ENCODE measurements at regions not wholly inside any gene's neighbourhood (a gene's known extent, or its start where the extent isn't known, plus 50 kb on each side); places are given as distances from the start of the nearest gene placed in this dataset.
A peak's percentile ranks its signal among the peaks of the same experiment; 100 is the strongest.

DNA sequence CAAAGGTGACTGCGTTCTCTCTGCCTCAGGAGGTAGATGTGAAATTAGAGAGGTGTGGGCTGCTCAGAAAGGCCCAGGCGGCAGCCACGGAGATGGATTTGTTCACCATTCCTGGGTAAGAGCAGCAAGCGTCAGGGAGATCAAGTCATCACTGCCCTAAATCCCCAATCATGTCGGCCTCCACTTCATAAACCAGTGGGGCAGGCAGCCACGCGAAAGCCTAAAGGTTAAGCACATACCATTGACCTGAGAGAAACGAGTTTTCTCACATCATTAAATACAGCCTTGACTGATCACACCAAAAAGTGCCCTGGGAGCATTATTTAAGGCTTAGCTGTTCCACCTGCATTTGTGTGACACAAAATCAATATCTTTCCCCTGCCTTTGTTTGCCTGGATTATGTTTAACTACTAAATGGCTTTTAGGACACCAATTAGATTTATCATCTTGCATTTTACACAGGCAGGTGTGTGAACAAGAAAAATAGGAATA lies 50.7 kb upstream of the FOXB1 start:
- DNase-seq: no peak

DNA sequence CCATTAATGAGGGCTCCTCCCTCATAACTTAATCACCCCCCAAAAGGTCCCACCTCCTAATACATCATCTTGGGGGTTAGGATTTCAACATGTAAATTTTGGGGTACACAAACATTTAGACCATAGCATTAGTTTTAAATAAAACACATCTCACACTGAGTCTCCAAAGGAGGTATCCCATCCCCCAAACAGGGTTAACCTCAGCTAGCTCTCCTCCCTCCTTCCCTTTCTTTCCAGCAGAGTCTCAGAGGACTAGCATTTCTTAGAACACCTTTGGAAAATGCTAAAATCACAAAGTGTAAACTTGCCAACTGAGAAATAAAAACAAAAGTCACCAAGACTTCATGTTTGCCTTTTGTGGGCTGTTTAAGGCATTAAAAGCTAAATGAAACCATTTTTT lies 51.2 kb upstream of the FOXB1 start:
- no peak for DNase-seq

DNA sequence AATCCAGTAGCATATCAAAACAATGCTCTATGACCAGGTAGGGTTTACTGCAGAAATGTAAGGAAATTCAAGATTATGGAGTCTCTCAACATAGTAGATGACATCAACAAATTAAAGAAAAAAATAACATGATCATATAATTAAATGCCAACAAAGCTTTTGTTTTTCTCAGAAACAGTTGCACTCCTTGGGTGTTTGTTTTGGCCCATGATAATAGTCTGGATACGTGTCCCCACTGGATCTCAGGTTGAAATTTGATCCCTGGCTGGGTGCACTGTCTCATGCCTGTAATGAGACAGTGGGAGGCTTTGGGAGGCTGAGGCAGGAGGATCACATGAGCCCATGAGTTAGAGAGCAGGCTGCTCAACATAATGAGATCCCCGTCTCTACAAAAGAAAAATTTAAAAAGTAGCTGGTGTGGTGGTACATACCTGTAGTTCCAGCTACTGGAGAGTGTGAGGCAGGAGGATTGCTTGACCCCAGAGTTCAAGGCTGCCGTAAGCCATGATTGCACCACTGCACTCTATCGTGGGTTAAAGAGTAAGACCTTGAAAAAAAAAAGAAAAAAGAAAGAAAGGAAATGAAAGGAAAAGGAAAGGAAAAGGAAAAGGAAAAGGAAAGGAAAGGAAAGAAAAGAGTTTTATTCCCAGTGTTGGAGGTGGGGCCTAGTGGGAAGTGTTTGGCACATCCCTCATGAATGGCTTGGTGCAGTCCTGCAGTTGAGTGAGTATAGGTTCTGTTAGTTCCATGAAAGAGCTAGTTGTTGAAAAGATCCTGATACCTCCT lies 53.3 kb upstream of the FOXB1 start:
- no peak for DNase-seq

DNA sequence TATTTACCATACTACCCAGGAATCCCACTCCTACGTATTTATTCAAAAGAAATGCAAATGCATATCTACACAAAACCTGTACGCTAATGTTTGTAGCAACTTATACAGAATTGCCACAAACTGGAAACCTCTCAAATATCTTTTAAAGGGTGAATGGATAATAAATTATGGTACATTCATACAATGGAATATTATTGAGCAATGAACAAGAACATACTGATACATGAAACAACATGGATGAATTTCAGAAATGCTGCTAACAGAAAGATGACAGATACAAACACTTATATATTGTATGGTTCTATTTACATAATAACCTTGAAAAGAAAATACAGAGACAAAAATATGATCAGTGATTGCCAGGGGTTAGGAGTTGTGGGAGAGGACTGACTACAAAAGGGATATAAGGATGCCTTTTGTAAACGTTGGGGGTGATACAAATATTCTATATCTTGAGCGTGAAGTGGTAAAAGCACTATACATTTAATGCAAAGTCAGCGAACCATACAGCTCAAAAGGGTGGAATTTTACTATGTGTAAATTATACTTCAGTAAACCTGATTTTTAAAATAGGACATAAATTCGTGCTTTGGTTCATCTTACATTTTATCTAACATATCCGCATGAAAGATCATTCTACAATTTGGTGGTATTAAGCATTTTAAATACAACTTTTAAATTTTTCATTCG lies 55.0 kb upstream of the FOXB1 start:
- DNase-seq: no peak

DNA sequence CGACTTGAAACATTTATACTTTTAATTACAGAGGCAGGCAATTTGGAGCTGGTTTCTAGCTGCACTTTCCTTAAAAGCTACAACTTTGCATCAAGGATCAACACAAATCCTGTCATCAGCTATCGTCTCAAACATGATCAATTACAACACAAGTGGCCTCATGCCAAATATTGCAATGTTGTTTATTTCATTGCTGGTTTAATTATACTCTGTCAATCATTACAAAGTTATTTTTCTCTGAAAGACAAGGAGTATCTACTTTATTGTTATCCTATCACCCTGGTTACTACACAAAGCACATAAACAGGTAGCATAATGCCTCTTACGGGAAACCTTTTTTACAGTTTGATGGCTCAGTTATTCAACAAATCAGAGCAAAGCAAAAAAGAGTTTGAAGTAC lies 58.0 kb upstream of the FOXB1 start:
- no peak for DNase-seq

DNA sequence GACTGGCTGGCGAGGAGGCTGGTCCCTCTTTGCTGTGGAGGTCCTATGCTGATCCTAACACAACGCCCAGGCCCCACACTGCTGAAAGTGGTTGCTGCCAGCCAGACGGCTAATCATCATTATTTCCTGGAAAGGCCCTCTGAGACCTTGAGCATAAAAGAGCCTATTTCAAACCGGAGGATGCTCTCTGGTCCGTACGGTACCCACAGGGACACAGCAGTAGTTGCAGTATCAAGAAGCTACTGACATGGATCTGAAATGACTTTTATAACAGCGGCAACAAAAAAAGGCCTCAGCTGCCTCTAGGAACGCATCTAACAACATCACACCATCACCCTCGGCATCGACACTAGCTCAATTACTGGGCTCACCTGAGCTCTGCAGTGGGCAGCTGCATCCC lies 59.1 kb upstream of the FOXB1 start:
- no peak for DNase-seq

DNA sequence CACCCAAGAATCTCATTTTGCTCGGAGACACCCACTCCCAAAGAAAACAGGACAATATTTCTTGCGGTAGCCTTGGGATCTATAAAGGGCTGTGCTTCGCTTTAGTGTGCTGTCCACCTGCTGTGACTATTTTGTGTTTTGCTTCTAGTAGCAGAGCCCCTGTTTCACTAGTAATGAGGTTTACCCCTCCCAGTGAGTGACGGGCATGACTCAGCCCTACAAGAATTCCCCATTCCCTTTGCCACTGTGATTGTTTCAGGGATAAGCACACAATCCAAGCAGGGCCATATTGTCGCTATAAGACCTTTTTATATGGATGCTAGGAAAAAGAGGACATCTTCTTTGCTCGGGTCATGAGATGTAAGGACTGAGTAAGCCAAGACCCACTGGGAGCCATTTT lies 62.5 kb upstream of the FOXB1 start:
- no peak for DNase-seq

DNA sequence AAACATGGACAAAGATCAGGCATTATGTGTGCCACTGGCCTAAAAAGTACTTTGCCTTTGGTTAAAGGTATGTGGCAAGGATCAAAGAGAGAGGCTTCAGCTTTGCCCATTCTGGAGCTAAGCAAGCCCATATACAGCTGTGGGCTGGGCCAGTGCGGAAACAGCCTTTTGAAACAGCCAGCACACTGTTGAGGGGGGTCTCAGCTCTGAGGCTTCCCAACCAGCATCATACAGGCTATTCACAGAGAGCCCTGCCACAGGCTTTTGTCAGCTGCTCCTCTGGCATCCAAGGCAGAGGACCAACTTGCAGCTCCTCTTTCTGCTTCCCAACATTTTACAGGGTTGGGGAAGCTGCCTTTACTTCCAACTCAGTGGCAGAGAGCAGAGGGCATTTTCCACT lies 63.2 kb upstream of the FOXB1 start:
- DNase-seq: no peak

DNA sequence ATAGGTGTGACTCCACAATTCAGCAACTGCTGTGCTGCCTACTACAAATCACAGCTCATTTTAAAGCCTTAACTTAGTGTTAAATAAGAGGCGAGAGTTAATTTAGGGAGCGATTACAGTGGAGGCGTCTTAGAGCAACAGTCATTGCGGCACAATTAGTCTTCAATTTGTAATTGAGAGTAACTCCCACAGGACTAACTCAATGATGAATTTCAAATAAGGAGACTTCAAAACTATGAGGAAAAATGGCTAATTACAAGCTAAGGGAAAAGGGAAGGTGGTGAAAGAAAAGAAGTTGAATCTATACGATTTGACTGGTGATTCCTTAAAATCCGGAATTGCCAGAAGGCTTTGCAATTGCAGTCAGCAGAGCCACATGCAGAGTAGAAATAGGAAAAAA lies 63.7 kb upstream of the FOXB1 start:
- no peak for DNase-seq

DNA sequence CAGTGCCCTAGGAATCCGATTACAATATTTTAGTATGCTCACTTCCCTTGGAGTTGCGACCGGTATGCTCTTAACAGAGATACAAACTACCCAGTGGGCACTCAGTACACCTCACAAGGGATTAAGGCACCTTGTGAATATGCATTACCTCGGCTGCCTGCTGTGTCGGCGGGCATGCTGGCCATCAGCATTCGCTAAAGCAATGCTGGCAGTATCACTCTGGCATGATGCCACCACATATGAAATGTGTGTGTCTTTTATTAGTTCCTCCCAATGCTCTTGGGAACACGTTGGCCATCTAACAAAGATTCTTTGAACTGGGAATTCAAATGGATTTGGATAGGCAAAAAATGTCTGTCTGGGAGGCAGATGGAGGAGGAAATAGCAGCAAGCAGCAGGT lies 67.4 kb upstream of the FOXB1 start:
- DNase-seq: no peak

DNA sequence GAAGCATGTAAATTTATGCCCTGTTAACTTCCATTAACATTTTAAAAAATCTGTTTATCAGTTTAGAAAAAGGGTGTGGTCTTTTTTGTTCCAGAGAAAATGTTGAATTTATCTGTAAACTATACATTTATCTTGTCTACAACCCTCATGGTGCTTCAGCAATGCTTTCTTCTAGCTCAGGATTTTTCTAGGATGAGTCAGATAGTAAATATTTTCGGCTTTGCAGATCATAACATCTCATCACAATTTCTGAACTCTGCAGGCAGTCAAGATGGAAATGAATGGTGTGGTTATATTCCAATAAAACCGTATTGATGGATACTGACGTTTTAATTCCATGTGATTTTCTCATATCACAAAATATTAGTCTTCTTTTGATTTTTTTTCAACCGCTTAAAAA lies 70.5 kb upstream of the FOXB1 start:
- DNase-seq: no peak

DNA sequence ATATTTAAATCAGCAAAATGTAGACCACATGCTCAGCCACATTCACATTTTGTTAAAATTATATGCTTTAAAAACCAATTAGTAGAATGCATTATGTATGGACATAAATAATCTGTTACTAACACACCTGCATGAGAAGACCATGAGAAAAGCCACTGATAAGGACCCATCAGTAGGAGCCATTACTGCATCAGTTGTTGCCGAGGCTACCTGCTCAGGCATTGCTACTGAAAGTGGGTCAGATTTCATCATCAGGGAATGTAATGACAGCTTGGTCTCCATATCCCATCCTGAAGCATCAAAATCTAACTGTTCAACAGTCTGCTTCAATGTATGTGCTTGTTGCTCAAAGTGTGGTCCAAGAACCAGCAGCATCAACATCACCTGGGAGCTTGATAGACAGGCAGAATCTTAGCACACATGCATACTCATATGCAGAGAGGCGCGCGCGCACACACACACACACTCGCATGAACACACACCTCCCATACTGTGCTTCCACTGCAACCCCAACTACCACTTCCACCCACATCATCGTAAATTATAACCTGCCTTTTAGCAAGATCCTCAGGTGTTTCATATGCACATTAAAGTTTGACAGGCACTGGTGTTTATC lies 72.4 kb upstream of the FOXB1 start:
- no peak for DNase-seq

DNA sequence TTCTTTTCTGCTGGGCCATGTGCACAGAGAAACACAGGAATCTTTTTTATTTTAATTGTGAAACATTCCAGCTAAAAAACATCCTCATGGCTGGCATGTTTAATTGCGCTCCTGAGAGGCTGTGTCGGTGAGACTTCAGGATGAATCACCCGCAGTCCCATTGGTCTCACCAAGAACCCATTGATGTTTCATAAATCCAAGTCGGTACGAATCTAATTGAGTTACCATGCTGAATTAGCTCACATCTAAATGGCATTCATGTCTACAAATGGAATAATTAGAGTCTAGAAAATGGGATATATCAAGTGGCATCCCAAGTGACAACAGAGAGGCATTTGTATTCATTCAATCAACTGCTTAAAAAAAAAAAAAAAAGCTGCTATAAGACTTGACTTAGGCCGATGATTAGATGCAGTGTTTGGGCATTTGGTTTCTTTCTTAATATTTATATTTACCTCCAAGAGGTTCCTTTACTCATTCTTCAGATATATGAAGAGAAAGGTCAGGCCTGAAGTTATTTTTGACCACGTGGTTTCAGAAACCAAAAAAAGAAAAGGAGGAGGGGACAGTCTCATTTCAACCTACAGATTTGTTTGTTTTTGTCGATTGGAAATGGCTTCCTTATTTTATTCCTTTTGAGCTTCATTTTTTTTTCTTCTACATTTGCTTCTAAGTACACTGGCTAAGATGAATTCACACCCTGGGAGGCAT lies 79.1 kb upstream of the FOXB1 start:
- no peak for DNase-seq

DNA sequence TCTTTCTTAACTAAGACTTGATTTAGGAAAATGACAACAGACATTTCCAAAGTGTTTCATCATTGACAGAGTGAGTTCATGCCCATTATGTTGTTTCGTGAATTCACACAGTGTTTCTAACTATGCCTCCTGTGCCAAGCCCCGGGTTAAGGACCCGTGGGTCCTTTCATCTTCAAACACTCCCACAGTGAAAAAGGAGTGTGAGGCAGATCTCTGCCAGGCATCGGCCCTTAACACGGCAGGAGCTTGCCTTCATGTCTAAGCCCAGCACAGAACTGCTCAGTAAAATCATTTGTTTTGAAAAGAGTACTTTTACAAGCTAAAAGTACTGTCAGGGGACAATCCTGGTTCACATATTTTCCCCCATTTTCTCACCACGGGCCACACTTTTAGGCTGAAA lies 80.0 kb upstream of the FOXB1 start:
- no peak for DNase-seq

DNA sequence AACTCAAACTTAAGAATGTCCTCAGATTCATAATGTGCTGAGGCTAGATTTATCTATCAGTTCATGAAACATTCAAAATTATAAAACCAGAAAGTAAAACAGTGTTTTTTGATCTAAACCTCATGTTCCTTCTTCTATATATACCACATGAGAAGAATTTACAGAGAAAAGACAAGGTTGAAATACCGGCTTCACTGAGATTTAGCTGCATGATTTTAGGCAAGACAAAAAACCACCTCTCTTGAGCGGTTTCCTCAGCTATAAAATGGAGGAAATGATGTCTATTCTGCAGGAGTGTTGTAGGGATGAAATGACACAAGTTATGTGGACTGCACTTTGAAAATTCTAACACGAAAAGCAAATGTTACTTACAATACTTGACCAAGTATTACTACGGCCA lies 80.6 kb upstream of the FOXB1 start:
- no peak for DNase-seq

DNA sequence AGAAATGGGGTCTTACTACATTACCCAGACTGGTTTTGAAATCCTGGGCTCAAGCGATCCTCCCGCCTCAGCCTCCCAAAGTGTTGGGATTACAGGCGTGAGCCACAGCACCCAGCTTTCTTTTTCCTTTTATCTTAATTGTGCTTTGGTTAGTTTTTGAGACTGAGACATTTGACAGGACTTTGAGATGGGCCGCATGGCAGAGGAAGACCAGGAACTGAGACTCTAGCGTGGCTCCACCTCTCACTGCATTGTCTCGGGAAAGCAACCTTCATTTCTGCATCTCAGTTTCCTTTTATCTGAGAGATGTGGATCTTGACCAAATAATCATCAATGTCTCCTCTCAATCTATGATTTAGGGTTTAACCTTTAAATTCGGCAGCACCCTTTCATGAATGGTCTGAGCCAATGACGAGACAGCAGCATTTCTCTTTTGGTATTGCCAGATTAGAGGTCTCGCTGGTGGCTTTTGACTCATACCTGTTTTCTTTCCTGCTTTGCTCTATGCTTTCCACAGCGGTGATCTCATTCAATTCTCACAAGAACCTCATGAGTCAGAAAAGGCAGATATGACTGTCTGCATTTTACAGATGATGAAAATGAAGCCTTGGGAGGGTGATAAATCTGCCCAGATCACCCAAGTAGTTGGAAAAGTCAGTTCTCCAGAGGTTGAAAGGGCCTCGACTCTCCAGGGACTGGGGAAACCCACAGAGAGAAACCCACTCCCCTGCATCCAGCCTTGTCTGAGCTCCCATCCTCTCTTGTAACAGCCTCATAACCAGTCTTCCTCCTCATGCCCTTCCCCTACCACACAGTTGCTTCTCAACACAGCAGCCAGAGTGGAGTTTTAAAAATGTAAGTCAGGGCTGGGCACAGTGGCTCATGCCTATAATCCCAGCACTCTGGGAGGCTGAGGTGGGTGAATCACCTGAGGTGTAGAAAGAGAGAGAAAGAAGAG lies 84.8 kb upstream of the FOXB1 start:
- DNase-seq: peak in 2 of 56 donors; percentile 3 to 34

DNA sequence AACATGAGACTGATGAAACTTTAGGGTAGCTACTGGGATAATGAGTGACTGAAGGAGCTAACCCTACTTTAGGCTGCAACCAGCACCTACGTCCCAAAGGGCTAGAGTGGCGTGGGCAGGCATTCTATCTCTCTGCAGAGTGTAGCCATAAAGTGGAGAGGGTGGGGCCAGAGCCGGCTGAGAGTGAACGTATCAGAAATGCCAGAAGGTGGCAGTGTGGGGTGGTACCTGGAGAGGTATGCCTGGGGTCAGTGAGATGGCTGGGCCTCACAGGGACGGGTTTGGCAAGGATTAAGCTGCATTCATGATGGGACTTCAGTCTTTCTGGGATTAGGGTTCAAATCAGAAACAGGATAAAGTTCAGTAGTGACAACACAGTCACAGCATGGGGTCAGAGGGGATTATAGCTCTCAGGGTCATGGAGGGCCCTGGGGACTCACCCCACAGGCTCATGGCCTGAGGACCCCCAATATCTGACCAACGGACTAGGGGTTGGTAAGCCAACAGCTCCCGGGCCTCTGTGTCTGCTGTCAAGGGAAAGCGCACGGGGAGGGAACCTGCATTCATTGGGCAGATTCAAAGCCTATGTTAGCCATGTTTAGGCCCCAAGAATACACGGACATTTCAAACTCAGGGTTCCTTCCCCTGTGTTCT lies 86.5 kb upstream of the FOXB1 start:
- peak in 17 of 56 donors; percentile 1 to 39 (median 6) for DNase-seq

DNA sequence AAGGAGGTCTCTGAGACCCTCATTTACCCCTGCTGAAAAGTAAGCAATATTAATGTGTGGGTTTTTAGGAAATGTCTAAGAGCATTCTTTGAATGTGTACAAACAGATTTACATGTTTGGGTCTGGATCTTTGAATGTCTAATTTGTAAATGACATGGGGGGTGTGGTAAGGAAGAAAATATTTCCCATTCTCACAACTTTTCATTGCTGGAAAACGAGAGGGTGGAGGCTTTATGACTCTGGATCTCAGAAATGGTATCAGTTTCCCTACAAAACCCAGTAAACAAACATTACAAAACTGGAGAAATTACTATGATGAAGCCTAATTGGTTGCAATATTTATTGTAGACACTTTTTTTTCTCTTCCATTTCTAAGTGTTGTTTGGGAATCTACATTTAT lies 98.1 kb upstream of the FOXB1 start:
- DNase-seq: no peak

DNA sequence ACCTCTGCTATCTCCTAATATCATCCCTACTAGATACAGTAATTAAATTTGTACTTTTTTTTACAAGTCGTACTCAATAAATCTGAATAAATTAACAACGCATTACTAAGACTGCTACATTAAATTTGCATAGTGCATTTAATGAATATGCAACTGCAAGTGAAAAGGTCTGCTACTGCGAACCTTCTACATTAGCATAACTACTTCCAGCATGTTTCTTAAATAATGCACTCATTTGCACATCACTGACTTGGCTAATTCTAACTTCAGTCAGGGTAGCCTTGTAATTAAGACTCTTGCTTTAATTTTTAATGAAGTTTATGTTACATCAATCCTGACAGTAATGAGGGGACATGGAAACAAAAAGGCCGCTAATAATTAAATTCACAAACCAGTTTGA lies 98.9 kb upstream of the FOXB1 start:
- no peak for DNase-seq

DNA sequence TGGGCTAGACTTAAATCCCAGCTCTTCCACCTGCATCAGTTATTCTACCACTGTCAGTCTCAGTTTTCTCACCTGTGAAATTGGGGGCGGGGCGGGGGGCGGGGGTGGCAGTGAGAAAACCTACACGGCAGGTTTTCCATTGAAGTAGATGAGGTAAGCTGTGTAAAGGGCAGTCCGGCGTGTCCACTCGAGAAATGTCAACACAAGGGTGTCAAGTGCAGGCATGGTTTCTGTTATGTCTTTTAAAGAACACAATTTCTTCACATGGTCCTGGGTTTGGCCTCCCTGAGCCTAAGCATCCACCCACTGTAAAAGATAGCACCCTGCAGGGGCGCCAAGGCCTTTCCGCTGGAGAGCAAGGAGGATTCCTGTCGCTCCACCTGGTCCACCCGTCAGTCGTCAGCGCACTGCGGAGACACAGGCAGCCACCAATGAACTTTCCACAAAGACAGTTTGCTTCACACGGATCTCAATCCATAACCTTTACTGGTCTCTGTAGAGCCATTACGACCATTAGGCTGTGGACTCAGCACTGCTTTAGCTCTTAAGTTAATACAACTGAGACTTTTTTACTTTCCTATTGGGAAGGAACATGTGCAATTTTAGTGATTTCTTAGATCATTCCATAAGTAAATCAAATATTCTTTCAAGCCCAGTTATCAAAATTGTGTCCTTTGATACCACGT lies 99.5 kb upstream of the FOXB1 start:
- DNase-seq: no peak

Measured in nucleus accumbens (tissue), 56 donors.